ENCODE measurements at regions not wholly inside any gene's neighbourhood (a gene's known extent, or its start where the extent isn't known, plus 50 kb on each side); places are given as distances from the start of the nearest gene placed in this dataset.

DNA sequence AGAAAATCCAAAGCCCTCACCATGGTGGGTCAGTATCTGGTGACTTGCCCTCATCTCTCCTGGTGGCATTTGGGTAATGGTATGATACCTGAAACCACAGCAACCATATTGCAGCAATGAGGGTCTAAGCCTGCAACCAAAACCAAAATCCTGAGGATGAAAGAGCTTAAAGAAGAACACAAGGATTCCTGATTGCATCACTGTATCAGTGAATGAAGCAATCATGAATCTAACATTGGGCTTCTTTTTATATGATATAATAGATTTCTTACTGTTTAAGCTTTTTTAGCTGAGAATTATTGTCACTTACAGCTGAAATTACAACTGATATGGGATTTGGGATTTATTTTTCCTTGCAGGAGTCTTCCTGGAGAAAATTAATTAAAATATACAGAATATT, 269.9 kb downstream of the MEF2C start:
- DNase-seq, result no peak

DNA sequence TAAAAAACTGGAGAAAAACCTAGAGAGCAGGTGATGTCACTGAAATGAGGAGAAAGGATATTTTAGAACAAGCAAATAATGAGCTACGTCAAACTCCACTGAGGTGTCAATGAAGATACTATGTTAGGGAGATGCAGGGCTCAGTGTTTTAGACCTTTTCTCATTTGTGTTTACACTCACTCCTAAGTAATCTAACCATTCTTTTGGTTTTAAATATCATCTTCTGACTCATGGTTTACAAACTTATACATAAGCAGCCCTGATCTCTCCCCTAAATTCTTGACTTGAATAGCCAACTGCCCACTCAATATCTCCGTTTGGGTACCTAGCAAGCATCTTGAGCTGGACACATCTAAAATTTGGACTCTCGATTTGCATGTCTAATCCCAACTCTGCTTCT, 272.4 kb downstream of the MEF2C start:
- no peak for DNase-seq

DNA sequence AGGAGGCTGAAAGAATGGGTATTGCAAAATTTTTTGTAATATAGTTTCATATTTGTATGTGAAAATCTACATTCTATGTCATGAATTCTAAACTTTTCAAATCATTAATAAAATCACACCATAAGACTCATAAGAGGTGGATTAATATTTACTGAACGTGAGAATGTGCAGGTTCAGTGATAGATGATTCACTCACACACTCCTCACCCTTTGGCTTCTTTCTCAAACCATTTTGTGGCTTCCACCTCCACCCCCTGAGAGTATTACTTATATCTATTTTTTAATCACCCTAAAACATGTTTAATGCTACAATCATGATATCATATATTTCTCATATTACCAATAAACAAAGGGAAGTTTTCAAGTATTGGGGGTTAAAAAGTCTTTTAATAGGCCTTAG, 275.5 kb downstream of the MEF2C start:
- no peak for DNase-seq

DNA sequence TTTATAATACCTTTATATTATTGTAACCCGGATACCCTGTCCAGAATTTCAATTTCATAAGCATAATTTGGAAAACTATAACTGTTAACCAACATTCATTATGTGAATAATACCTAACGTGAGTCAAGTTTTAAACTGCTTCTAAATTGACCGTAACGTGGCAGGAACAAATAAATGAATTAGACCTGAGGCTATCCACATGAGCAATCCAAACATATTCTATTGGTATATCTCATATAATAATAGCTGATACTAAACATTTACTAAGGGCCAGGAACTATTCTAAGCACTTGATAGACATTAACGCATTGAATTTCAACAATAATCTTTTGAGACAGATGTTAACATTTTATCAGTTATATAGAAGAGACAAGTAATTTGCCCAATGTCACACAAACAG, 276.4 kb downstream of the MEF2C start:
- DNase-seq, result no peak

DNA sequence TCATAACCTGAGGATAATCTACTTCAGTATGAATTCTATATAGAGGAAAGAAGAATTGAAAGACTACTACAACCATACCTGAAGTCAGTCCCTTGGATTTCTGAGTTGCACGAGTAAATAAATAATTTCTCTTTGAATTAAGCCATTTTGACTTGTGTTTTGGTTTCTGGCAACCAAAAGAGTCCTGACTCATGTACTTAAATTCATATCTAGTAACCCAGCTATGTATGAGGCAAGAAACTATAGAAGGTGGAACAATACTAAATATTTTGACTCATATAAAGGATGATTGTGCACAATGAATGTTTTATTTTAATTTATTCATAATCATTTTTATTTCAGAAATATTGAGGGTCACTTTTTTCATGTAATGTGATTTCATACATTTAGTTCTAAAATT, 276.8 kb downstream of the MEF2C start:
- DNase-seq, result no peak

DNA sequence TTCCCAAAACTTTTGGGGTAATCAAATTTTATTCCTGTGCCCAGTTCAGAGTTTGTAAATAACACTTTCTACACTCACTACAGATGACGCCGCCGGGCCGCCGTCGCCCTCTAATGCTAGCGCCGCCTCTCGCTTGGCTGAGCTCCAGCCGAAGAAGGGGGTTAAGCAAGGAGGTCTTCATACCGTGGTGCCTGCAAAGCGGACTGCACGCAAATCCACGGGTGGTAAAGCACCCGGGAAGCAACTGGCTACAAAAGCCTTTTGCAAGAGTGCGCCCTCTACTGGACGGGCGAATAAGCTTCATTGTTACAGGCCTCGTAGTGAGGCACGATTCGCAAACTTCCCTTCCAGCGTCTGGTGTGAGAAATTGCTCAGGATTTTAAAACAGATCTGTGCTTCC, 280.4 kb downstream of the MEF2C start:
- DNase-seq, result no peak

DNA sequence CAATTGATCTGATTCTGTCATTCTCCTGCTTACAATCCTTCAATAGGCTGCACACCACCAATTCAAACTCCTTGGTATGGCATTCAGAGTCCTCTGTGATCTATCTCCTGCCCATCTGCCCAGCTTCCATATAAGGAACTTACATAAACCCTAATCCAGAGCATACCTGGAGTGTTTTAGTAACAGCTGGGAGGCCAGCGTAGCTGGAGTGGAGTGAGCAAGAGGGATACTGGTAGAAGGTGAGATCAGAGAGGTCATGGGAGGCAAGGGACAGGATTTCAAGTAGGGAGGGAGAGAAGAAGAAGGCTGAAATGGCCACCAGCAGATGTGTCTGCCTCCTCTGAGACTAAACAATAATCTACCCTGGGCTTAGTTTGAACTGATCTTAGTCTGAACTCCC, 288.5 kb downstream of the MEF2C start:
- DNase-seq, result no peak

DNA sequence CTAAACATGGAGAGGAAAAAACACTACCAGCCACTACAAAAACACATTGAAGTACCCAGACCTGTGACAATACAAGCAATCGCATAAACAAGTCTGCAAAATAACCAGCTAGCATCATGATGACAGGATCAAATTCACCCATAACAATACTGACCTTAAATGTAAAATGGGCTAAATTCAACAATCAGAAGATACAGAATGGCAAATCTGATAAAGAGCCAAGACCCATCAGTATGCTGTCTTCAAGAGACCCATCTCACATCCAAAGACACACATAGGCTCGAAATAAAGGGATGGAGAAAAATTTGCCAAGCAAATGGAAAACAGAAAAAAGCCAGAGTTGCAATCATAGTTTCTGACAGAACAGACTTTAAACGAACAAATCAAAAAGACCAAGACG, 294.4 kb downstream of the MEF2C start:
- DNase-seq, result no peak

DNA sequence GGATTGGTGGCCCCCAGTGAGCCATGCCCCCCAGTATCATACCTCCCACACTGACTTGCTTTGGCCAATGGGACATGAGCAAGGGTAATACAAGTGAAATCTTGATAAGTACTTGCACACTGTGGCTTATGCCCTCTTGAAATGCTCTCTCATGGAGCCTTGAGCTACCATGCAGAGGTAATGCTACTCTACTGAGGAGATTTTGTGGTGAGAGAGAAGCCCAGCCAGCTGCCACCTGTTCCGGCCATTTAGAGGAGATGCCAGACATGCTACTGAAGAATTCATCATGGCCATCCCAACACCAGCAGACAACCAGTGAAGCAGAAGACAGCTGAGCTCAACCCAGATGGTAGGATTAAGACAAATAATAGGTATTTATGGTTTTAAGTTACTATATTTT, 299.5 kb downstream of the MEF2C start:
- DNase-seq, result no peak

DNA sequence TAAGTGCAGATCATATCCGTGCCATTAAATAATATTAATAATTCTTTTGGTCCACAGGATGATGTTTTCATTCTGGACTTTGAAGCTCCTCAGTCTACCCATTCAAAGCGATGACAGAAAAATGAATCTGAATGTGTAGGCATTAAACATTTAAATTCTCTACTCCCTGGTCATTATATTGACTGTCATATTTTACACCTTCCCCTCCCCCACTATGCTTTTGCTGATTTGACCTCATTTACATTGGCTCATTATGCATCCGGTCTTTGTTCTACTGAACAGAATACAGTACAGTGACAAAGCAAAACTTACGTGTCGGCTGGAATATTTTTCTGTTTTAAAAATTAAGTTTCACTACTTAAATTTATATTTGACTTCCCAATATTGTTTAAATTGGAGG, 289.7 kb upstream of the TMEM161B start:
- no peak for DNase-seq

DNA sequence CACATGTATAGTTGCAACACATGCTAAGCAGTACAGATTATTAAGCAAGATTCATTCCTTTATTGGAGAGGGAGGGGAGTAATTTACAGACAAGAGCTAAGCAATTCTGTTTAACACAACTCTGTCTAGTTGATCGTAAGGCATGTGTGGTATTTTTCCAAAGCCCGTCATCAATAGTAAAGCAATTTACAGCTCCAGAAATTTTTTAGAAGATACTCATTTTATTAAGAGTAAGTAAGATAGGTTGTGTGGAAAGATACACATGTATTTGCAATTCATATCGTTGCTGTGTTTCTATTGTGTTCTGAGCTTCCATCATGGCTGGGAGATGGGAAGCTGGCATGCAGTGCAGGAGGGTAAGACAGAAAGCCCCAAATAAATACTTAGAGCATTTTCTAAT, 289.2 kb upstream of the TMEM161B start:
- DNase-seq, result no peak

DNA sequence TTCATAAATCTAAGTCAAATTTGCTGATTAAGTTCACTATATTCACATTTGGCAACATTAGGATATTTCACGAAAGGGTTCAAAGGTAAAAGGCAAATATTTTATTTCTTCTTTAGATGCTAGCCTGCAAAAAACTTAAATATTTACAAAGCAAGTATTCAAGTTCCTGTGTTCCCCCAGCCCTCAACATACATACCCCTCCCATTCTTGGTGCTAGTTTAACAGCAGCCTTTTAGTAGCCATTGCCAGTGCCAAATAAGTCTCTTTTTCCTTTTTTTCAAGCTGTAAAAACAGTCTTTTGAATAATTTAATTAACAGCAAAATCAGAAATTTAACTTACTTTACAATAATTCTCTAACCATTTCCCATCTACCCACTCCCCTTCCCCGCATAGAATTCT, 288.5 kb upstream of the TMEM161B start:
- no peak for DNase-seq

DNA sequence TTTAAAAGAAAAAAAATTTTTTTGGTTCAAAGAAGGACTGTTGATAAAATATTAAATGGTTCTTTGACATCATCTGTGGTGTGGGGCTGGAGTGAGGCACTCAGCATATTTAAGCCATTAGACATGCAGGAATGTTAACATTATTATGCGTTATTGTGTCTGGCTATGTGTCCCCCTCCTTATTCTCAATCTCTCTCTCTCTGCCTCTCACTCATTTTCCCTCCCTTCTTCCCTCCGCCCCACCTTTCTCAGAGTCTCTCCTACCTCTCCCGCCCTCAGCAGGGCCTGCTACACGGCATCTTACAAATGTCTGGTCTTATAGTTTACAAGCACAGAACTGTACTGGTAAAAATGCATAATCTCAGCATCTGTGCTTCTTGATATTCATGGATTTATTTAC, 287.8 kb upstream of the TMEM161B start:
- DNase-seq, result peak; percentile 66

DNA sequence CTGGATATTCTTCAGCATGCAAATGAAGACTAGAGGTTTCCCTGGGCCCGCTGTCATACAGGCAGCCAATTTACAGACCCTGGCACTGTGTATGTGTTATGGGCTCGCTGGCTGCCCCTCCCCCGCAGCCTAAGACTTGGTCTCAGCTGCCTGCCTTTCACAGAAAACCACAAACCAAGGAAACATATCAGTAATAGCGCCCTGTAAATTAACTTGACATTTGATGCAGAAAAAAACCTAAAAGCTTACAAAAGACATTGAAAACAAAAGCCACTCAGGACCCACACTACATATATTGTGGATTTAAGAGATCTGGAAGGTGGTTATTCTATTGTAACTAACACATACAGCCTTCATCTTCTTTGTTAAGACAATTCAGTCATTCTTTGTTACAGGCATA, 287.0 kb upstream of the TMEM161B start:
- peak; percentile 82 for DNase-seq

DNA sequence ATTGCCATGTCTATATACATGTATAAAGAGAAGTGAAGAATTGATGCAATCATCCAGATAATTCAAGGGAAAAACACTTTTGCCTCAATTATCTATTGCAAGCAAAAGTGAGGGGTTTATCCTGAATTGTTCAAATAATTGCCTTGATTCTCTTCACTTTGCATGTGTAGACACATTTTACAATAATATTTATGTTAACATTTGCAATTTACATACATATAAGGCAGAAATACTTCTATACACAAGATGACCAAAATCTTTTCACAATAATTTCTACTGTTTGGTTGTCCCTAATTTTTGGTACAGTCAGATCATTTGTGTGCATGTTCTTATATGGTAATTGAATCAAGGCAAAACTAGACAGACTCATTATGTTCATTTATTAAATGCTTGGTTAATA, 285.3 kb upstream of the TMEM161B start:
- no peak for DNase-seq

DNA sequence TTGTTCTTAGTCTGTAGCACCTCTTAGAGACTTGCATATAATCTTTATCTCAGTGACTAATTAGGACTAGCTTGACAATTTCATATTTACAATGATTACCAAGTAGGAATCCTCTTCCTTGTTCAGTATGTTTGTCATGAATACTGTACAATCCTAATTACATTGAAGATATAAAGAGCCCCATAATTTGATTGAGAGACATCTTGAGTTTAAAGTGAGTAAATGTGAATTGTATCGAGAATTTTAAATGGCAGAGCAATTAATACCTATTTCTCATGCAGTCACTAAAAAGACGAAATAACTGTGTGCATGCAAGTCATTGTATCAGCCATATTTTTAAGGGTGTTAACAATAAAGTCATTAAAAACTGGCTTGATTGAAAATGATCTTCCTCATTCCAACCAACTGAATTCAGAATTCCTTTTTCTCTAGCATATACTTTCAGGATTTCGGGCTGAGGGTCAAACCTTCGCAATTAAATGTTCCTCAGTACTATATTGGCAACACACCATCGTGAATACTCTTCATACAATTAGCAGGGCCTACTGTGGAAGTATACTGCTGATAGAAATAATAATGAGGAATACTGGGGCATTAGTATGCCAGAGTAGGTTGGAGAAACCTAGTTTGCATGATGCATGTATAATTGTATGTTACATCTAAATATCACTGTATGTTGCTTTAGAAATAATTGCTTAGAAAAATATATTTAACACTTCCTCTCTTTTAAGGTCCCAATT, 284.7 kb upstream of the TMEM161B start:
- DNase-seq, result no peak

DNA sequence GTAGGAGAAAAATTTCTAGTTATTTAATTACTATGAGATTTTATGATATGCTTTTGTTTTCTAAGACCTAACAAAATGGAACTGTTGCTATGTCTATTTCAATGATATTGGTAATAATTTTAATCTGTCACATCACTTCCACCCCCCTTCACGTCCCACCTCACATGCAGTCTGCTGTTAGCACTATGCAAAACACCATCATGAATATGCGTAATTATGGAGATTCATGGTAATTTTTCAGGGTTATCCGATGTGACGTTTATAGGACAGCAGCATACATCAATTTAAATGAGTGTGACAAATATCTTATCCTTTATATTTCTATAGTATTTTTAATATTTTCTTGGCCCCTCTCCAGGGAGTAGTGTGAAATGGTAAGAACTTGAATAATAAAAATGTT, 283.8 kb upstream of the TMEM161B start:
- DNase-seq, result no peak

DNA sequence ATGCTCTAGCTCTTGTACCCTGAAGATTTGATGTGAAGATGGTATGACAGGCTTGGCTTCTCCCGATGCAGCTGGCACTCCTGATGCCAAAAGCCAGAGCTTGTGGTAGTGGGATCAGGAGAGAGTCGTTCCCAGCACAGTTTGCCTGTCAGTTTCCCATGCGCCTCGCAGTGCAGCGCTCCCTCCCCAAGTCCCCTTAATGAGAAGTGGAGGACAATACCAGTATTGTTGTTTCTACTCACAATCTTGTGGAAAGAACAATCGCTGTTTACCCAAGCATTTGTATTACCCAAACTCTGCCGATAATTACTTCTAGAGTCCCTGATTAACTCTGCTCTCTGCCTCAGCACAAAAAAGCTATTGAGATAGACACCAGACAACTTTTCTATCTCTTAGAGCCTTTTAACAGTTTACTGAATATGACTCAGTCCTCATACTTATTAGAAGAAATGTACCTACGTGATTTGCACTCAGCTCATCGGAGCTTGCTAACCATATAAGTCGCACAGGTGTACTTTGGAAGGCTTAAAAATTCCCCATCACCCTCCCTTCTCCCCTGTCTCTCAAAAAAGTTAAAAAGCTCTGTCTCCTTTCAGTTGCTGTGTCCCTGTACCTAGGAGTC, 283.2 kb upstream of the TMEM161B start:
- peak; percentile 83 for DNase-seq

DNA sequence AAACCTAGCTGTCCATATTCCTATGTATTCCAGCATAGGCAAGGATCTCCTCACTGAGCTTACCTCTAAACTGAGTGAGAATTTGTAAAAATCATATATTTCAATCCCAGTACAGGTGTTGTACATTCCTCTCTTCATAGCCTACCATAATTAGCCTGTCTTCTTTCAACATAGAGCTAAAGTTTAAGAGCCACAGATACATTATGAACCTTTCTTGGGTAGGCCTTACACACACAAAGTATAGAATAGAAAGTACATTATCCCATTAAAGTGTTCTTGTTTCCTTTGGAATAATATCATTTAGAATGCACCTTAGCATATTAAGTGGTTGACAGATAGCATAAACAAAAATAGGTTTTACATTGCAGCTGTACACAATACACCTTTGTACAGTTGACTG, 282.1 kb upstream of the TMEM161B start:
- DNase-seq, result no peak

DNA sequence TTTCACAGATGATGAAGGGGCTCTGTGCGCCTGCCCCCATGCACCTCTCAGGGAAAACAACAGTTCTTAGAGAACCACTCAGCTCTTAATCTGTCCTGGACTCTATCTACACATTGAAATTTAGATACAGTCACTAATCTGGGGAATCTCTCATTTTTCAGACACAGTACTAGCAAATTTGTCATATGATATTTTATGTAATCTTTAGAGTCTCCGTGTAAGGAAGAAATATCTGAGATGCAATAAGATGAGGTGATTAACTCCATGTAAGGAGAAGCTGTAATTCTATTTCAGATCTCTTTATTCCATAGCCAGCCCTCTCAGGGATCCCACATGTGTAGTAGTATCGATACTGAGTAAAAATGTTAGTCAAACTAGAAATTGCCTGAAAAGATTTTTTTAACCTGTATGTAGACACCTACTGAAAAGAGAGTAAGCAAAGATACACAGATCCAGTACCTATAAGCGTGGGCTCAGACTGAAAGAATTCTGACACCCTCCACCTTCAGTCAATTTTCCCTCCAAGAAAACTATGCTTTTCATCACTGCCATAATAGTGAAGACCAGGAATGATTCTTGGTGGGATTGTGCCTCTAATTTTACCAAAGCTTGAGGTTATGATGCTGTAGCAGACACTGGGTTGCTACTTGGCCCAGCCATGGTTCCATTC, 279.6 kb upstream of the TMEM161B start:
- DNase-seq, result no peak

DNA sequence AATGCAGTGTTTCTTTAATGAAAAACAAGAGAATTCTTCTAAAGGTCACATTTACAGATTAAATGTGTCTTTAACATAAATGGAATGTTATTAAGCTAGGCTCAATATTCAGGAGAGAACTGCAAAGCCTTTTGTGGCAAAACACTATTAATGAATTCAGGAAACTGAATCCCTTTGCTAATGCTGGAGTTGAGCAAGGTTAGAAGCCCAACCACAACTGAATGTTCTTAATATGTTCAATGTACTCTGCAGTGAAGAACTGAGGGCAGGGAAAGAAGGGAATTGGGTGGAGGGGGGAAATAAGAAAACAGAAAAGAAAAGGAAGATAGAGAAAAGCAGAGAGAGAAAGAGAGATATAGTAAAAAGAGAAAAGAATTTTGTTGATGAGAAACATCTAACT, 276.7 kb upstream of the TMEM161B start:
- DNase-seq, result no peak

DNA sequence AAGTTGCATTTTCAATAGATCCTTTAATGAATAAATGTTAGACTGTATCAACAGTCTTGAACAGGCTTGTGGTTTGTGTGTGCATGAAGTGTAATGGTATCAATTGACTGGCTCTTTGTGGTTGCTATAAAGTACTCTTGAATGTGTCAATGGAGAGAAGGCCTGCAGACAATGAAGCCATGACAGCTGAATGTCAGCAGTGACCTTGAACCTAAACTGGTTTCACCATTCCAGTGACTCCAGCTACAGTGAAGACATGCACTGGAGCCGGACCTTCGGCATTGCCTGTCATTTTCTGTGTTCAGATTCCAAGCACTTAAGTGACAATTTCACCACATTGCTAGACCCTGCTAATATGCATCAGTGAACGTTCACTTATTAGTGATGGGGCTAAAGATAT, 276.0 kb upstream of the TMEM161B start:
- no peak for DNase-seq

DNA sequence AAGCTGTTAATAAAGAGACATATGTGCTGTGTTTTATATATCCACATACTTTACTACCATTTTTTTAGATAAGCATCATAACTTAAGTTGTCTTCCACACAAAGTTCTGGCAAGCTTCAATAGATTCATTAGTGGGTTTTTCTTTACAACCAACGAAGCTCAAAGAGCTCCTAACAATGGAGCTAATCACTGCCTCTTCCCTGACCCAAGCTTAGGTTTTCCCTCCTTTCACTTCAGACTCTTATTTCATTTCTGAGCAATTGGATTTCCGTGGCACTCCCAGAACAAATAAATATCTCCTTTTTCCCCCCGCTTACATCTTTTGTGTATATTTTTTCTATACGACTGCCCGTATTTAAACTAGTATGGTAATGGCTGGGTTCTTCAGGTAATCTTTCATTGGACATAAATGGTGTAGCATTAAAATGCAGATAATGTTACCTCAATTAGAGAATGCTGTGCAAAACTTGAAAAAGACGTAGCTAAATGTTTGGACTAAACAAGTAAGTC, 275.5 kb upstream of the TMEM161B start:
- no peak for DNase-seq

DNA sequence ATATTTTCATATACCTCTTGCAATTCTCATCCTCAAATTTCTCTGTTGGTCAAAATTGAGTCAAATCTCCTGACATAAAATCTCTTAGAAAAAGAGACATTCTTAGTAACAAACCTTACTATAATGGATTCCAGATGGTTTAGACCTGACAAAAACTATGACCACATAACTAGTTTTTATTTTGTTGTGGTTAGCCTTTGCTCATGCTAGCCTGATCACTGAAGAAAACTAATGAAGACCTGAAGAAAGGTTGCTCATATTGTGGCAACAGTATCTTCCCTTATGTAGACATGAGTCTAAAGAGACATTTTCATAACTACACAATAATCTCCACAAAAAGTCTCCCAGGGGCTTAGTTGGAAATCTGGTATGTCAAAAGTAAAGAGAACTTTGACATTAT, 274.1 kb upstream of the TMEM161B start:
- DNase-seq, result no peak
